ENCODE measurements at regions not wholly inside any gene's neighbourhood (a gene's known extent, or its start where the extent isn't known, plus 50 kb on each side); places are given as distances from the start of the nearest gene placed in this dataset.

DNA sequence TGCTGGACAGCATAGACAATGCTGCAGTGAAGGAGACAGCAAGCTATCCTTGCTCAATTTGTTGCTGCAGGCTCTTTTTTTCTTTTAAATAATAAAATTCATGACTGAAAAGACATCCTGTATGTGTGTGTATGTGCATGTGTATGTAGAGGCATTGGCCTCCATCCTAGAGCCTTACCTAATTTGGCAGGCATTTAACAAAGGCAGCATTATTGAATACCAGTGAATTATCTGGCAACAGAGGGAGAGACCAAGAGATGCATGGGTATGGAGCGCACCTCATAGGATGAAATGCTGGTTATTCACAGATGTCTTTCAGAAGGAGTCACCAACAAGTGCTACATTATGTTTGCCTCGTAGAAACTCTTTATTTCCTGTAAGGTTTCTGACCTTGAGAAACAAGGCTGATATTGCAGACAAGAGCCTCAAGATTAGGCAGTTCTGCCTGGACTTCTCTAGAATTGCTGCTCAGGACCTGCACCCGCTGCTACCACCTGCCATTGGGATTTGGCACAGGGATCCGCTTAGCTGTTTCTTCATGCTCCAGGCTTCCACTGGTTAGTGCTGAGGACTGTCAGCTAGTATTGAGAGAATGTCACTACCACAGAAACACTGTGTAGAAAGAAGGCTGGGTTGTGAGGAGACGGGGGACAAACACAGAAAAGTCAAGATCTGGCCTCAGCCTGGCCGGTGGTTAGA, 247.7 kb upstream of the RFX3 start:
- no peak for TF ChIP-seq JUND (IDR thresholded peaks at IDR 0.05; ENCODE audit: low read depth)

DNA sequence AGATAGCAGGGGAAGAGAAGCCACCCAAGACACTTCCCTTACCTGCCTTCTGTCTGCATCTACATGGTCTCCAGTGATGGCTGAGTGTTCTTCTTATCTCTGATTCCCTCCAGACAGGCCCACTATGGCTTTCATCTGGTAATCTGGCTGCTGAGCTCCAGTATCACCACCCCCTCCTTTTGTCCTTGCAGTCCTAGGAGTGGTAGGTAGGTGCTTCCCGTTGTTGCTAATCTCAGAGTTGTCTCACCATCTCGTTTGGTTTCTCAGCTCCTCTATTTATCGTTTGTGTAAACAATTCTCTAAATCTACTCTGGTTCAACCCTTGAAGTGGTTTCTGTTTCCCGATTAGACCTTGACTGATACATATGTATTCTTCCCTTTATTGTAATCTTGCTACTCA, 243.8 kb upstream of the RFX3 start:
- DNase-seq (ENCODE audit: low read depth in 1 of 2, low spot score in 1 of 2): no peak
- in situ Hi-C loops (cut with HindIII; ENCODE audit: low pct_unique_long_range_greater_than_20kb, low sequenced_read_pairs): no loop called here
- no peak for TF ChIP-seq JUND (IDR thresholded peaks at IDR 0.05; ENCODE audit: low read depth)

More for the DNA sequence above, 247.7 kb upstream of the RFX3 start:
- in situ Hi-C loops (cut with HindIII; ENCODE audit: low pct_unique_long_range_greater_than_20kb, low sequenced_read_pairs): no loop called here
- no peak for DNase-seq (ENCODE audit: low read depth in 1 of 2, low spot score in 1 of 2)

DNA sequence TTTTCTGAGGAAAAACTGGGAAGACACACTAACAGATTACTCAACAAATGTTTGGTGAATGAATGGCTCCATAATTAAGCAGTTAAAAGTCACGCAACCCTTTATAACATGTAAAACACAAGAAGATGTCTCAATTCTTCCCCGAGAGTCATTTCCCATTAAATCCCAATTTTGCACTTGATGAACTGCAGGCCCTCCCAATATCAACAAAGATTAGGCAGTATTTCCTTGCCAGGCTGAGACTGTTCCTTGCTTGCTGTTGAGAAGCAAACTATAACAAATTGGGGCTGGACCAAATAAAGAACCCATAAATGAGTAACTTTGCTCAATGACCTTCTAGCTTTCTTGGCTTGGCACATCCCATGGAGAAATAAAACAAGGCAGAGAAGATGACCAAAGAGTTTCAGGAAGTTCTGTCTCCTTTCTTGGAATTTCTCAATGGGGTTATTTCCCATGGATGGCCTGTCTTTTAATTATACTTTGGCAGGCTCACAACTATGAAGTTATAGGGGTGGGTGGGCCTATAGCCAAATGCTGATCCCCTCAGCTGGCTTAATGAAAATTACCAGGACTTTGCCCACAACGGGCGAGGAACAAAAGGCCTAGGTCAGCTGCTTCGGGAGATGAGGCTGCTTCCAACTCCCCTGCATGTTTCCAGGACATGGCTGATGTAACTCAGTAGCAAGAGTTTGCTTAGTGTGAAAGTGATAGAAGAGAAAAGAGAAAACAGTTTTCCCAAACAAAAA, 243.1 kb upstream of the RFX3 start:
- TF ChIP-seq JUND (IDR thresholded peaks at IDR 0.05; ENCODE audit: low read depth): no peak
- in situ Hi-C loops (cut with HindIII; ENCODE audit: low pct_unique_long_range_greater_than_20kb, low sequenced_read_pairs): no loop called here
- DNase-seq (ENCODE audit: low read depth in 1 of 2, low spot score in 1 of 2): no peak

DNA sequence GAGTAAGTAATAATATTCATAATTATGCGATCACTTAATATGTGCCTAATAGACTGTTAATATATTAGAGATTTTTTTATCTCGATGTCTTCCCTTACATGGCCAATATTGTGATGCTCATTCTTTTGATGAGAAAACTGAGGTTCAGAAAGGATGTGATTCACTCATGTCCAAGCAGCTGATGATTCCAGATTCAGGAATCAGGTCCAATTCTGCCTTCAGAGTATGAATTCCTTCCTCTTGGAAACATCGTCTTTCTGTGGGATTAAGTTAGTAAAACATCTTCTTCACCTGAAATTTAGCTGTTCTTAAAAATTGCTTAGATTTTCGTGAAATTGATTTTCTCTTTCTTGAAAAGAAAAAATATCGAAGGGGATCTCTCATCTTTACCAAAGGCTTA, 242.5 kb upstream of the RFX3 start:
- TF ChIP-seq JUND (IDR thresholded peaks at IDR 0.05; ENCODE audit: low read depth): no peak
- in situ Hi-C loops (cut with HindIII; ENCODE audit: low pct_unique_long_range_greater_than_20kb, low sequenced_read_pairs): no loop called here
- no peak for DNase-seq (ENCODE audit: low read depth in 1 of 2, low spot score in 1 of 2)

DNA sequence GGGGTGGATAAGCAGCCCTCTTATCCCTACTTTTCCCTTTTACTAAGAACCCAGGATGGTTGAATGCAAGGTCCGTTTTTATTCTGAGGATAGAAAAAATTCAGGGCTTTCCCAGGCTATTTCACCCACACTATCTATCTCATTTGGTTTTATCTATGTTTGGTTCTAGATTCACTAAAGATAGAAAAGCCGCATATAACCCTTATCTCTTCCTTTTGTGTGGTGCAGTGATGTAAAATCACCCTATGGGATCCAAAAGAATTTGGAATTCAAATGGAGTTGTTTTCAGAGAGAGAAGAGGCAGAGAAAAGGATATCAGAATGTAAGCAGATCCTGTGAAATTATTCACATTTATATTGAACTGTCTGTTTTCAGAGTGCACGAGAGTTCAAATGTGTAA, 236.3 kb upstream of the RFX3 start:
- no peak for TF ChIP-seq JUND (IDR thresholded peaks at IDR 0.05; ENCODE audit: low read depth)
- no peak for DNase-seq (ENCODE audit: low read depth in 1 of 2, low spot score in 1 of 2)
- in situ Hi-C loops (cut with HindIII; ENCODE audit: low pct_unique_long_range_greater_than_20kb, low sequenced_read_pairs): no loop called here

DNA sequence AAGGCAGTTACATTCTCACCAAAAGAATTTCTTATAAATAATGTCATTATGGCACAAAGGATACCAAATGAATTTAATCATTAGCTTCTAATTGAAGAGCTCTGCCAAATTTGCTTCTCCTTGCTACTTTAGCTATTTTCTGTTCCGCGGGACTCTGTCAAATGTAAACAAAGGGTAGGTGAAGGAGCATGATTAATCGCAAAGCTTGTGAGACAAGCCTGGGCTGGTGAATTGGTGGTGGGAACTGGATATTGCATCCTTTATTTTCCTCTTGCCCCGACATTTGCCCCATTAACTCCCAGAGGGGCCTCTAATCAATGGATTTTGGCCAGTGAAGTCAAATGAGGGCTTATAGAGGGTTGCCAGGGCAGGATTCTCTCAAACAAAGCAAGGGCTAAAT, 234.2 kb upstream of the RFX3 start:
- in situ Hi-C loops (cut with HindIII; ENCODE audit: low pct_unique_long_range_greater_than_20kb, low sequenced_read_pairs): no loop called here
- DNase-seq (ENCODE audit: low read depth in 1 of 2, low spot score in 1 of 2): no peak

DNA sequence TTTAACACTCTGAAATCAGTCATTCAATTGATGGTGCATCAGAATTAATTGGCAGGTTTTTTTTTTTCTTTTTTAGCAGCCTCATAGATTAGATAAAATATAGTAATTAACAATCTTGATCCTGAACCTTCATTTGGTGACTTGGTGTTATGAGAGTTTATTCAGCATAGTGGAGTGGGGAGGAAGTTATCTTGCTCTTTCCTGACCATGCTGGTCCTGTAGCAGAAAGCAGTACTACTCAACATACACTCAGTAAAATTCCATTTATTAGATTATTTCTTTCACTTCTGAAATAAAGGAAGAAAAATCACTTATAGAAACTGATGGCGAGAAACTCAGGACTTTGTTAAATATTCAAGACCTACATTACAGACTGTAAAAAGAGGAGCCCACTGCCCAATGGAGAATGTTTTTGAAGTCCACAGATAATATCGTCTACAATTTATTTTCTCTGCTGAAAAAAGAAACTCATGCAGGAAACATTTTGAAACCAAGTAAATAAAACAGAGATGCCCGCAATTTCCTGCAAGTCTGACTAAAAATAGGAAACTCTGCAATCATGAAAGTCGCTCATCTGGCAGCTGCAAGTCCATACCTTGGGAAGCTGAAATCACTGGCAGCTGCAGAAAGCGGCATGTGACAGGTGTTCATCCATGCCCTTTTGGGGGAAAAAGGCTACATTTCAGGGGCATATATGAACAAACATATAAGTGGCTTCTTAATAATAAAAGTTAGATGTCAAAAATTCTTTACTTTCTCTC, 233.2 kb upstream of the RFX3 start:
- TF ChIP-seq JUND (IDR thresholded peaks at IDR 0.05; ENCODE audit: low read depth): no peak
- in situ Hi-C loops (cut with HindIII; ENCODE audit: low pct_unique_long_range_greater_than_20kb, low sequenced_read_pairs): no loop called here
- DNase-seq (ENCODE audit: low read depth in 1 of 2, low spot score in 1 of 2): no peak

More for the DNA sequence above, 234.2 kb upstream of the RFX3 start:
- no peak for TF ChIP-seq JUND (IDR thresholded peaks at IDR 0.05; ENCODE audit: low read depth)

DNA sequence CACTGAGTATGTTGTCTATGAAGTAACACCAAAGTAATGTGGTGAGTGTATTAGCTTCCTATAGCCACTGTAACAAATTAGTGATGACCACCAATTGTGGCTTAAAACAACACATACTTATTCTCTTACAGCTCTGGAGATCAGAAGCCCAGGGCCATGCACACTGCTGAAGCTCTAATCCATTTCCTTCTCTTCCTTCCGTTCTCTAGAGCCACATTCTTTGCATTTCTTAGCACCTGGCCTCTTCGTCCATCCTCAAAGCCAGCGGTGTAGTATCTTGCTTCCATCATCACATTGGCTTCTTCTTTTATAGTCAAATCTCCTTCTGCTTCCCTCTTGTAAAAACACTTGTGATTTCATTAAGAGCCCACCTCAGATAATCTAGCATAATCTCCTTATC, 230.3 kb upstream of the RFX3 start:
- TF ChIP-seq JUND (IDR thresholded peaks at IDR 0.05; ENCODE audit: low read depth): no peak
- in situ Hi-C loops (cut with HindIII; ENCODE audit: low pct_unique_long_range_greater_than_20kb, low sequenced_read_pairs): no loop called here
- DNase-seq (ENCODE audit: low read depth in 1 of 2, low spot score in 1 of 2): no peak

DNA sequence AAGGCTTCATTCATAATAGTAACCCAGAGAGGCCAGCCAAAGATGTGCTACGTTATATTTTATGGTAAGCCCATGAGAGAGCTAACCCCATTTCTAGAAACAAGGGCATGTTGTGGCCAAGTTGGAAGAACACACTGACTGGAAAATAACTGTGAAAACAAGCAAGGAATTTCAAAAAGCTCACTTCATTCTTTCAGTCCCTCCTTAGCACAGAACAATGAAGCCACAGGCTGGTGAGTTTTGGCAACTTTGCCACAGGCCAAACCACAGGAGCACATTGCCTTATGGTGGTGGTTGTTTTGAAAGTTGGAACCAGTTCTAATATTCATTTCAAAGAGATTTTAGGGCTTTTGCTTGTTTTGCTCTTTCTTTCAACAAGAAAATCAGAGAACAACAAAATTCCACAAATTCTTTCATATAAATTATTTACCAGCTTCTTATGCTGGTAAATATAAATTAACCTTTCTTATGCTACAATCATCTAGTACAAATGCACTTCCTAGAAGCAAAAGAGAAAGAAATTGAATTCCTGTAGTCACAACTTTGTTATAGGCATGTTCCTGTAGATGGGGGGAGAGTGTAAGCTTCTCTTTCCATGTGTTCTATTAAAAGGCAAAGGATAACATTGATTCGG, 225.4 kb upstream of the RFX3 start:
- in situ Hi-C loops (cut with HindIII; ENCODE audit: low pct_unique_long_range_greater_than_20kb, low sequenced_read_pairs): no loop called here
- TF ChIP-seq JUND (IDR thresholded peaks at IDR 0.05; ENCODE audit: low read depth): no peak
- peak in 1 of 2 experiments; percentile 22 for DNase-seq (ENCODE audit: low read depth in 1 of 2, low spot score in 1 of 2)

DNA sequence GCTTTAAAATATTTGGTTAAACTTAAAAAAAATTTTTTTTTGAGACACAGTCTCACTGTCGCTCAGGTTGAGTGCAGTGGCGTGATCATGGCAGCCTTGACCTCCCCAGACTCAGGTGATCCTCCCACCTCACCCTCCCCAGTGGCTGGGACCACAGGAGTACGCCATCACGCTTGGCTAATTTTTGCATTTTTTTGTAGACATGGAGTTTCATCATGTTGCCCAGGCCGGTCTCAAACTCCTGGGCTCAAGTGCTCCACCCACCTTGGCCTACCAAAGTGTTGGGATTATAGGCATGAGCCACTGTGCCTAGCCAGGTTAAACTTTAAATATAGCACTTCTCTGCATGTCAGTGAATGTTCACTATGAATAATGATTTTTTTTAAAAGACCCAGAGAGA, 224.5 kb upstream of the RFX3 start:
- in situ Hi-C loops (cut with HindIII; ENCODE audit: low pct_unique_long_range_greater_than_20kb, low sequenced_read_pairs): no loop called here
- DNase-seq (ENCODE audit: low read depth in 1 of 2, low spot score in 1 of 2): no peak
- no peak for TF ChIP-seq JUND (IDR thresholded peaks at IDR 0.05; ENCODE audit: low read depth)

DNA sequence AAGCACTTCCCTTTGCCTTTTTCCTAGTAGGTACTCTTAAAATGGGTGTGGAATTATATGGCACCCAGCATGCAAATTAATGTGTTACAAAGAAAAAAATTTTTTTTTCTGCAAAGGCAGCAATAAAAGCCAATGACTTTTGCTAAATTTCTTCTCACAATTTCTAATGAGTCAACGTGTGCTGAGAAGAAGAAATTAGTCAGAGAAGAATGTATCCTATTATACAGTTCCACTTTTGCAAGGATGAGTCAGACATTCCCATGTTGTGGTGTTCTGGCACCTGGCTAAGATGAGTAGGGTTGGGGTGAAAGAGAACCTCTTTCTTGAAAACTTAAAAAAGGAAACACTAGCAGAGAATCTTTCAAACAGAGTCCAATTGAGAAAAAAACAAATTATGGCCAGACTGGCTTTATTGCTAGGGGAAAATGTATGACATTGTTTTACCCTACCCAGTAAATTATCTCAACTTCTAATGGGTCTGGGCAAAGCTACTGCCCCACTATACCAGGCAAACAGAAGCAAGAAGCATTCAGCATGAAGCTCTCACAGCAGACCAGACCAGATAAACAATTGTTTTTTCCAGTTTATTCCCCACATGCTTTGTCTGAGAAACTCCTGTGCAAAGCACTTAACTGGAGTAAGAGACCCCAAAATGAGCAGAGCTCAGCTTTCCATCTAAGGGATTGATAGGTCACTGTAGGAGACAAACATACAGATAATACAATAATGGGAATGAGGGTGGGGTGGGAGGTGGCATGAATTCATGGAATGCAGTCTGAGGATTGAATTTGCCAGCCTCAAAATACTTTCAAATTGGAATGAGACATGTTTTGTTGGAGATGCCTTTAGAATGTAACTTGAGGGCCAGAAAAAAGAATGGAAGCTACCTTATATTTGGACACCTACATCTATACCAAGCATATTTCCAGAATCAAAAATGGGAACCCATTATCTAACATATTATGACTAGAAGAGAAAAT, 220.8 kb upstream of the RFX3 start:
- in situ Hi-C loops (cut with HindIII; ENCODE audit: low pct_unique_long_range_greater_than_20kb, low sequenced_read_pairs): no loop called here
- DNase-seq (ENCODE audit: low read depth in 1 of 2, low spot score in 1 of 2): no peak
- no peak for TF ChIP-seq JUND (IDR thresholded peaks at IDR 0.05; ENCODE audit: low read depth)
